Activated CD8-positive, alpha-beta memory T cell treated with anti-CD3 and anti-CD28 coated beads, Interleukin-2, amount 50 U/mL, for 48 hours (primary cell): ENCODE measurements at regions not wholly inside any gene's neighbourhood (a gene's known extent, or its start where the extent isn't known, plus 50 kb on each side); places are given as distances from the start of the nearest gene placed in this dataset.
"Not testable (repeated sequence)": the region's sequence is repeated elsewhere in the genome, so short reads cannot be mapped to it uniquely, and the experiment has no call there.

ENCODE experiments used
- DNase-seq: peaks from one replicate; pipeline ENCODE4 v3.0.0-alpha.2; 2020

DNA sequence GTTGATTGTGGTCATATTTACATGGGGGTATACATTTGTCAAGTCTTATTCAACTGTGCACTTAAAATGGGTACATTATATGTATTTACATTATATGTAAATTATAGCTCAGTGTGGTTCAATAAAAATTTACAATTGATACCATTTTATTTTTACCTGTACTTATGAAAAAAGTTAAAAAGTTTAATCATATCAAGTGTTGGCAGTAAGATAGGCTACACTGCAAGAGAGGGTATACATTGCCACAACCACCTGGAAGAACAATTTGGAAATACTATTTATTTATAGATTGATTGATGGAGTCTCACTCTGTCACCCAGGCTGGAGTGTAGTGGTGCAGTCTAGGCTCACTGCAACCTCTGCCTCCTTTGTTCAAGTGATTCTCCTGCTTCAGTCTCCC lies 453.3 kb downstream of the XYLT1 start:
- DNase-seq = no peak

GRCh38 chr16:17018585-17018939 lies 452.2 kb downstream of the XYLT1 start:
- no peak for DNase-seq

GRCh38 chr16:17019366-17019765 lies 451.4 kb downstream of the XYLT1 start:
- DNase-seq = no peak

GRCh38 chr16:17023606-17024005 lies 447.2 kb downstream of the XYLT1 start:
- DNase-seq = no peak

GRCh38 chr16:17024514-17024913 lies 446.2 kb downstream of the XYLT1 start:
- no peak for DNase-seq

DNA sequence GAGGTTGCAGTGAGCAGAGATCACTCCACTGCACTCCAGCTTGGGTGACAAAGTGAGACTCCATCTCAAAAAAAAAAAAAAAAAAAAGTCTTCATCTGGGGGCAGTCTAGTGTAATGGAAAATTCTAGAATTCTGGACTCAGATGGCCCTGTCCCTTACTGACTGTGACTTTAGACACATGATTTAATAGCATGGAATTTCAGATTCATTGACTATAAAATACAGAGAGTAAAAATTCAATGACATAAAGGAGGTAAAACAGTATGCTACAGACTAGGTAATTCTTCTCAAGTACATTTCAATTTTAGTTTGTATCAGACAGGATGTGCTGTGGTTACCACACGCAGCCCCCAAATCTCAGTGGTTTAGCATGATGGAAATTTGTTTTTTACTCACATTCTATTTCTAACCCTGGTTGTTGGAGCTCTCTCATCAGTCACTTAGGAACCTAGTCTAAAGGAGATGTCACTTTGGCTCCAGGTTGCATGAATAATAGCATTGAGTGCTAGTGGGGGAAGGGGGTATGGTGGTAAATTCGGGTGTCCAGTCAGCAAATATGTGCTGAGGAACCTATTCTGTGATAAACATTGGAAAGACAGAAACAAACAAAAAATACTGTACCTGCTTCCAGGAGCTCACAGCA lies 444.0 kb downstream of the XYLT1 start:
- no peak for DNase-seq

DNA sequence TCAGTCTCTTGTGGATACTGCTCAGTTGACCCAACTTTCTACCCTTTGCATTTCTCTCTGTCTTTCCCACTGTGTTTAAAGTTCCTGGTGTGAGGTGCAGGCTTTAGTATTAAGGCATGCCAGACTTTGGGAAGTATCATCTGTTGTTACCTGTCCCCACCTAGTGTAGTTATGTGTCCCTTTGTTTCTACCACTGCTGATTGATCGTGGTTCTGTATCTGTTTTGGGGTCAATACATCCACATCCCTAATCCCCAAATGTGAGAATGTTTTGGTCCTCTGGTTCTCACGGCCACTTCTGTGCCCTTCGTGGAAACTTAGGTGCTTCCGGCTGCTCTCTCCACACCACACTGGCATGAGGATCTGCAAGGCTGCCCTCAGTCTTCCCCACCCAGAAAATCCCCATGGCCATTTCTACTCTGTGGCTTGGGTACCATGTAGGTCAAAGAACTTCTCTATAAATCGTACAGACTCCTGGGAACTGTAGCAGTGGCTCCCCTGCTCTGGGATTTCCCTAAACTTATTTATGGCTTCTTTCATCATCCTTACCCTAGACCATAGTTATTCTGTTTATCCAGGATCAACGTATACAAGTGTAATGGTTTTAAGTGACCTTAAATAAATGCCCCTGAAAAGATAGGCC lies 443.2 kb downstream of the XYLT1 start:
- no peak for DNase-seq

DNA sequence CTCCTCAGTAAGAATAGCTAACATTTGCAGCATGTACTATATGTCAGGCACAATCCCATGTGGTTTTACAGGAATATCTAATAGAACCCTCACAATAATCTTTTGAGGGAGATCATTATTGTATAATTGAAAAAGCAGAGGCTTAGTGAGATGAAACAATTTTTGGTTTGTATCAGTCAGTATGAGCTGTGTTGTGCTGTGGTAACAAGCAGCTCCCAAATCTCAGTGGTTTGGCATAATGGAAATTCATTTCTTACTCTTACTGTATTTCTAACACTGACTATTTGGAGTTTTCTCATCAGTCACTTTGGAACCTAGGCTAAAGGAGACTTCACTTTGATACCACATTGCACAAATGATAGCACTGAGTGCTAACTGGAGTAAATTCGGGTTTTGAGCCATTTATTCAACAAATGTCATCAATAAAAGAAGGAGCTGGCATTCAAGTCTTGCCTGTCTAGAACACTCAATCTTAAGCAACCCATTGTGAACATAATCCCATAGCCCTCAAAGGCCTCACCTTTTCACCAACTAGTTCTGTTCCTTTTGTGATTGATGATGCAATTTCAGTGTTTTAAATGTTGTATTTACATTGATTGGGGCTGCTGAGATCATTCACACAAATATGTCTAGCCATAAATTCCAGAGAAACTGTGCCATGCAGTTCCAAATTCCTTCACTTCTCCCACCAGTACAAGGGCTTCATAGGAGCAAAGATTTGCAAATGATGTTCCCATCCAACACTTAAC lies 441.0 kb downstream of the XYLT1 start:
- no peak for DNase-seq

DNA sequence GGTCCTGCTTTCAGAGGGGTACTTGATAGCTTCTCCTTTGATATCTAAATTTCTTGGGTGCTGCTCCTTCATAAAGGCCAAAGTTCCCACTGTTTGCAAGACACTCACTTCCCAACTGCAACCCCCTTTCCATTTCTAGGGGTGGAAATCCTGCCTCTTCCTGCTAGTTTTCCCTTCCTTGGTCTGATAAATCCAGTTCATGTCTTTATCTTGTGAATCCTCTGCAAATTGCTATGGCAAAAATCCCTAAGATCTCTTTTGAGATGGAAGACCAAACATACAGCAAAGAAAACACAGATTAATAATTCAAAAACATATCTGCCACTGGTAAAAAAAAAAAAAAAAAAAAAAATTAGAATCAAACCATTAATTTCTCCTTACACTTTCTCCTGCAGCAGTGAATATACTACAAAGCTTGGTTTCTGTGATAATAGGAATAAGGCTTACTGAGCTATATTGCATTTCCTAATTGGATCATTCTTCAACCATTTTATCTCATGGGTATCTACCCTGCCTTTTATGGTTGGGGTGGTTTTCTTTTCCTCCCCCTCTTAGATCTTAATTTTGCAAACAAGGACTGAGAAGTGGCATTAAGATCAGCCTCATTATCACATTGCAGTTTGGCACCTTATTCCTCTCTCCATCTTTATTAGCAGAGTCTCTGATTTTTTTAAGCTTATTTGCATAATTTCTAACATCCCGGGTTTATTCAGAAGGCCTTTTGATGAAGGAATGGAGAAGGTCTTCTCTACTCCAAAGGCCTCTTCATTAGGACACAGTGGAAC lies 439.1 kb downstream of the XYLT1 start:
- DNase-seq = no peak

GRCh38 chr16:17032332-17032731 lies 438.4 kb downstream of the XYLT1 start:
- DNase-seq = no peak

- no peak for DNase-seq
Observed at GRCh38 chr16:17034477-17035252, 436.1 kb downstream of the XYLT1 start.

GRCh38 chr16:17037499-17037898 lies 433.3 kb downstream of the XYLT1 start:
- no peak for DNase-seq

- no peak for DNase-seq
Observed at GRCh38 chr16:17038415-17038814, 432.3 kb downstream of the XYLT1 start.

- DNase-seq = not testable (repeated sequence)
Observed at GRCh38 chr16:17049109-17049508, 421.7 kb downstream of the XYLT1 start.

GRCh38 chr16:17050468-17050867 lies 420.3 kb downstream of the XYLT1 start:
- DNase-seq = no peak
